Astrocyte (in vitro differentiated cells and primary cell): ENCODE measurements at regions not wholly inside any gene's neighbourhood (a gene's known extent, or its start where the extent isn't known, plus 50 kb on each side); places are given as distances from the start of the nearest gene placed in this dataset.
A peak's percentile ranks its signal among the peaks of the same experiment; 100 is the strongest.
"Not testable (repeated sequence)": the region's sequence is repeated elsewhere in the genome, so short reads cannot be mapped to it uniquely, and the experiment has no call there.

Experiments
- DNase-seq: peaks from one replicate; pipeline ENCODE4 v3.0.0-alpha.2; 2010; ENCODE audit warnings: low read depth
- FAIRE-seq: peaks from 2 replicates; lab custom pipeline; 2011; peaks lifted over from hg19 to GRCh38; lab: Jason Lieb, UNC
- H2AFZ ChIP-seq: 2 replicates; pipeline ENCODE4 v1.6.0; 2012; ENCODE audit warnings: low read depth, low read length, inconsistent platforms
- H3K27ac ChIP-seq: 2 replicates; pipeline ENCODE4 v1.5.1; 2011; ENCODE audit warnings: low read depth, low read length, inconsistent platforms
- H3K27me3 ChIP-seq: 2 replicates; pipeline ENCODE4 v1.6.0; 2011; ENCODE audit warnings: low read length, inconsistent platforms; ENCODE audit not compliant: insufficient read depth
- H3K36me3 ChIP-seq: 2 replicates; pipeline ENCODE4 v1.5.1; 2011; ENCODE audit warnings: low read length, inconsistent platforms; ENCODE audit not compliant: insufficient read depth
- H3K4me1 ChIP-seq: 2 replicates; pipeline ENCODE4 v1.5.1; 2011; ENCODE audit warnings: low read length, inconsistent platforms; ENCODE audit not compliant: insufficient read depth
- H3K4me2 ChIP-seq: 2 replicates; pipeline ENCODE4 v1.6.0; 2012; ENCODE audit warnings: low read length, inconsistent platforms
- H3K4me3 ChIP-seq: 2 replicates; pipeline ENCODE4 v1.5.1; 2011; ENCODE audit warnings: low read depth, mild to moderate bottlenecking, low read length, inconsistent platforms; ENCODE audit not compliant: insufficient read depth
- H3K79me2 ChIP-seq: 2 replicates; pipeline ENCODE4 v1.6.0; 2012; ENCODE audit warnings: mild to moderate bottlenecking, low read length, inconsistent platforms; ENCODE audit not compliant: insufficient read depth
- H3K9ac ChIP-seq: 2 replicates; pipeline ENCODE4 v1.6.0; 2012; ENCODE audit warnings: mild to moderate bottlenecking, low read length, inconsistent platforms
- H3K9me3 ChIP-seq: 2 replicates; pipeline ENCODE4 v1.5.1; 2012; ENCODE audit warnings: low read depth, mild to moderate bottlenecking, low read length, inconsistent platforms; ENCODE audit not compliant: insufficient read depth
- H4K20me1 ChIP-seq: 2 replicates; pipeline ENCODE4 v1.6.0; 2012; ENCODE audit warnings: low read length, inconsistent platforms; ENCODE audit not compliant: insufficient read depth
- H3K27ac Mint-ChIP-seq: one replicate; pipeline ENCODE4 v1.8.0; 2021; ENCODE audit warnings: mild to moderate bottlenecking, mixed read lengths; ENCODE audit not compliant: unreplicated experiment
- H3K27me3 Mint-ChIP-seq: one replicate; pipeline ENCODE4 v1.8.0; 2021; ENCODE audit warnings: low read depth, mixed read lengths; ENCODE audit not compliant: unreplicated experiment
- H3K36me3 Mint-ChIP-seq: one replicate; pipeline ENCODE4 v1.8.0; 2021; ENCODE audit warnings: low read depth, mixed read lengths; ENCODE audit not compliant: unreplicated experiment
- H3K4me1 Mint-ChIP-seq: one replicate; pipeline ENCODE4 v1.8.0; 2021; ENCODE audit warnings: low read depth, mixed read lengths; ENCODE audit not compliant: unreplicated experiment
- H3K4me3 Mint-ChIP-seq: one replicate; pipeline ENCODE4 v1.8.0; 2021; ENCODE audit warnings: mild to moderate bottlenecking, moderate library complexity, mixed read lengths; ENCODE audit not compliant: unreplicated experiment
- H3K9me3 Mint-ChIP-seq: one replicate; pipeline ENCODE4 v1.8.0; 2021; ENCODE audit warnings: mild to moderate bottlenecking, mixed read lengths; ENCODE audit not compliant: unreplicated experiment
- EZH2 ChIP-seq: IDR thresholded peaks from 2 replicates; pipeline ENCODE4 v1.6.1; 2012; ENCODE audit warnings: mild to moderate bottlenecking, low read length, inconsistent platforms; ENCODE audit not compliant: insufficient read depth
- TF ChIP-seq, protein P1 (sequence below): IDR thresholded peaks from 2 replicates; pipeline ENCODE4 v1.5.1; 2011; ENCODE audit warnings: low read depth, mild to moderate bottlenecking, inconsistent platforms, low read length, moderate library complexity; ENCODE audit not compliant: insufficient read depth

DNA sequence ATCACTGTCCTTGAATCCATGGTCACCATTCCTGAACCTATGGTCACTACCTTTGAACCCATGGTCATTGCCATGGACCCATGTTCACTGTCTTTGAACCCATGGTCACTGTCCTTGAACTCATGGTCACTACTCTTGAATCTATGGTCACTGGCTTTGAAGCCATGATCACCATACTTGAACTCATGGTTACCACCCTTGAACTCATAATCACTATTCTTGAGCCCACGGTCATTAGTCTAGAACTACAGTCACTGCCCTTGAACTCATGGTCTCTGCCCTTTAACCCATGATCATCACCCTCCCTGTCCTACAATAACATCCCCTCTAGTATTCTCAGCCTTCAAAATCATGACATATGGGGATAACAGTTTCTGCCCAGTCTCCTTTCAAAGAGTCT is 270.5 kb downstream of the CXCL12 start:
- H3K27me3 Mint-ChIP-seq = peaks cover 9% of the 10 kb centered on the region
- FAIRE-seq (no peak), DNase-seq (no peak)
- H3K27ac Mint-ChIP-seq = no peak overlapping the region
- Histone ChIP-seq H3K4me3 (no peak overlapping the region), H3K27ac (no peak overlapping the region), H3K9ac (no peak overlapping the region), H3K4me2 (no peak overlapping the region), H3K79me2 (no peaks in the 10 kb centered on the region), H3K4me1 (no peaks in the 10 kb centered on the region), H2AFZ (no peak overlapping the region), H4K20me1 (no peaks in the 10 kb centered on the region), H3K36me3 (no peaks in the 10 kb centered on the region), H3K9me3 (no peaks in the 10 kb centered on the region), H3K27me3 (no peaks in the 10 kb centered on the region)
- TF ChIP-seq EZH2 = no peak
- TF ChIP-seq, protein P1, sequence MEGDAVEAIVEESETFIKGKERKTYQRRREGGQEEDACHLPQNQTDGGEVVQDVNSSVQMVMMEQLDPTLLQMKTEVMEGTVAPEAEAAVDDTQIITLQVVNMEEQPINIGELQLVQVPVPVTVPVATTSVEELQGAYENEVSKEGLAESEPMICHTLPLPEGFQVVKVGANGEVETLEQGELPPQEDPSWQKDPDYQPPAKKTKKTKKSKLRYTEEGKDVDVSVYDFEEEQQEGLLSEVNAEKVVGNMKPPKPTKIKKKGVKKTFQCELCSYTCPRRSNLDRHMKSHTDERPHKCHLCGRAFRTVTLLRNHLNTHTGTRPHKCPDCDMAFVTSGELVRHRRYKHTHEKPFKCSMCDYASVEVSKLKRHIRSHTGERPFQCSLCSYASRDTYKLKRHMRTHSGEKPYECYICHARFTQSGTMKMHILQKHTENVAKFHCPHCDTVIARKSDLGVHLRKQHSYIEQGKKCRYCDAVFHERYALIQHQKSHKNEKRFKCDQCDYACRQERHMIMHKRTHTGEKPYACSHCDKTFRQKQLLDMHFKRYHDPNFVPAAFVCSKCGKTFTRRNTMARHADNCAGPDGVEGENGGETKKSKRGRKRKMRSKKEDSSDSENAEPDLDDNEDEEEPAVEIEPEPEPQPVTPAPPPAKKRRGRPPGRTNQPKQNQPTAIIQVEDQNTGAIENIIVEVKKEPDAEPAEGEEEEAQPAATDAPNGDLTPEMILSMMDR = no peak
- no peaks in the 10 kb centered on the region for H3K4me1 Mint-ChIP-seq
- no peaks in the 10 kb centered on the region for H3K36me3 Mint-ChIP-seq
- no peak overlapping the region for H3K4me3 Mint-ChIP-seq
- peaks cover 6% of the 10 kb centered on the region for H3K9me3 Mint-ChIP-seq

DNA sequence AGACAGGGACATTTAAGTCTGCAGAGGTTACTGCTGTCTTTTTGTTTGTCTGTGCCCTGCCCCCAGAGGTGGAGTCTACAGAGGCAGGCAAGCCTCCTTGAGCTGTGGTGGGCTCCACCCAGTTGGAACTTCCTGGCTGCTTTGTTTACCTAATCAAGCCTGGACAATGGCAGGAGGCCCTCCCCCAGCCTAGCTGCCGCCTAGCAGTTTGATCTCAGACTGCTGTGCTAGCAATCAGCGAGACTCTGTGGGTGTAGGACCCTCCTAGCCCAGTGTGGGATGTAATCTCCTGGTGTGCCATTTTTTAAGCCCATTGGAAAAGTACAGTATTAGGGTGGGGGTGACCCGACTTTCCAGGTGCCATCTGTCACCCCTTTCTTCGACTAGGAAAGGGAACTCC is 272.6 kb downstream of the CXCL12 start:
- DNase-seq, FAIRE-seq: not testable (repeated sequence)

DNA sequence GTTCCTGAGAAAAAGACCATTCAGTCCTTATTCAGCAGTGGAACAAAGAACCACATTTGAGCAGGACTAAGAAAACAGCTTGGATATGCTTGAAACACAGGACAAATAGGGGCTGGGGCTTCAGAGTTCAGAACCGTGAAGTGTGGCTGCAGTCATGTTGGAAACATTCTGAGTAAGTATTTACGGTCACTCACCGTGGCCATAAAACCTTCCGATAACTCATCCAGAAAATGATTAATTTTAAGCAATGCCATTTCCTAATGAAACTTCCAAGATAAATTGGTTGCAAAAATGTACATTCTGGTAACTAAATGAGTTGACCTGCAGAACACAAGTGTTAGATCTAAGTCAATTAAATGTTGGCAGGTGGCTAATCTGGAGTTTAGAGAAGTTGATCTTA is 279.2 kb downstream of the CXCL12 start:
- H3K36me3 Mint-ChIP-seq = no peaks in the 10 kb centered on the region
- Histone ChIP-seq H3K36me3 (no peaks in the 10 kb centered on the region), H3K9me3 (no peaks in the 10 kb centered on the region), H3K27me3 (no peaks in the 10 kb centered on the region), H2AFZ (no peak overlapping the region), H3K27ac (no peak overlapping the region), H3K4me2 (no peak overlapping the region), H4K20me1 (no peaks in the 10 kb centered on the region), H3K4me3 (no peak overlapping the region), H3K79me2 (no peaks in the 10 kb centered on the region), H3K9ac (no peak overlapping the region), H3K4me1 (no peaks in the 10 kb centered on the region)
- DNase-seq = peak; percentile 33
- peaks cover 7% of the 10 kb centered on the region for H3K9me3 Mint-ChIP-seq
- no peak overlapping the region for H3K4me3 Mint-ChIP-seq
- no peak overlapping the region for H3K27ac Mint-ChIP-seq
- H3K27me3 Mint-ChIP-seq = peaks cover 2% of the 10 kb centered on the region
- FAIRE-seq = no peak
- TF ChIP-seq EZH2 = no peak
- TF ChIP-seq, protein P1 = no peak
- H3K4me1 Mint-ChIP-seq = peaks cover 3% of the 10 kb centered on the region

More for the DNA sequence above, 272.6 kb downstream of the CXCL12 start:
- not testable (repeated sequence) for H3K4me2 ChIP-seq, H3K4me1 Mint-ChIP-seq, H3K9me3 ChIP-seq, H3K9ac ChIP-seq, H3K79me2 ChIP-seq, H2AFZ ChIP-seq, H3K27me3 Mint-ChIP-seq, H3K36me3 Mint-ChIP-seq, H3K27ac ChIP-seq, H4K20me1 ChIP-seq, H3K4me1 ChIP-seq, H3K4me3 ChIP-seq, H3K27me3 ChIP-seq, H3K4me3 Mint-ChIP-seq, H3K27ac Mint-ChIP-seq, H3K9me3 Mint-ChIP-seq, H3K36me3 ChIP-seq
